CD4-positive, alpha-beta memory T cell (primary cell): ENCODE measurements at regions not wholly inside any gene's neighbourhood (a gene's known extent, or its start where the extent isn't known, plus 50 kb on each side); places are given as distances from the start of the nearest gene placed in this dataset.
"Not testable (repeated sequence)": the region's sequence is repeated elsewhere in the genome, so short reads cannot be mapped to it uniquely, and the experiment has no call there.

Experiments
- CTCF ChIA-PET: fragments of 350-600 bp; sonication (Branson Sonifier 250); formaldehyde crosslinking; loops from one replicate; lab custom pipeline; 2021; ENCODE audit warnings: inconsistent platforms; ENCODE audit not compliant: partially characterized antibody; lab: Charles Lee
- POLR2A ChIA-PET: fragments of 350-600 bp; sonication (Branson Sonifier 250); formaldehyde crosslinking; loops from one replicate; lab custom pipeline; 2021; ENCODE audit not compliant: partially characterized antibody; lab: Charles Lee
- DNase-seq, 5 donors: peaks; one replicate each; pipeline versions ENCODE4 v3.0.0 to v3.0.0-alpha.2; 2020 to 2022; ENCODE audit warnings: mixed read lengths in 1 of 5
- H3K27ac ChIP-seq: one replicate; pipeline ENCODE4 v1.7.0; 2013; ENCODE audit warnings: low read depth, low read length
- H3K27me3 ChIP-seq: 2 replicates; pipeline ENCODE4 v1.7.0; 2013; ENCODE audit warnings: mild to moderate bottlenecking, low read length, moderate library complexity; ENCODE audit not compliant: insufficient read depth
- H3K36me3 ChIP-seq: 2 replicates; pipeline ENCODE4 v1.7.0; 2013; ENCODE audit warnings: mild to moderate bottlenecking, low read length, moderate library complexity; ENCODE audit not compliant: insufficient read depth
- H3K4me1 ChIP-seq: 2 replicates; pipeline ENCODE4 v1.7.0; 2013; ENCODE audit warnings: mild to moderate bottlenecking, low read length, moderate library complexity; ENCODE audit not compliant: insufficient read depth
- H3K4me3 ChIP-seq, 2 donors: one replicate each; pipeline ENCODE4 v1.7.0; 2013; ENCODE audit warnings: low read length in 2 of 2, mild to moderate bottlenecking in 1 of 2
- H3K9me3 ChIP-seq, 2 donors: one replicate each; pipeline ENCODE4 v1.7.0; 2013; ENCODE audit warnings: low read length in 2 of 2, control low read depth in 1 of 2; ENCODE audit not compliant: control insufficient read depth in 1 of 2
- H3K27ac Mint-ChIP-seq, 7 donors: one replicate each; pipeline ENCODE4 v1.8.0; 2020 to 2021; ENCODE audit warnings: mixed read lengths in 7 of 7, mild to moderate bottlenecking in 6 of 7, inconsistent platforms in 3 of 7, moderate library complexity in 3 of 7
- H3K27me3 Mint-ChIP-seq, 2 donors: one replicate each; pipeline ENCODE4 v1.8.0; 2020 to 2021; ENCODE audit warnings: mixed read lengths in 2 of 2
- H3K36me3 Mint-ChIP-seq, 2 donors: one replicate each; pipeline ENCODE4 v1.8.0; 2020 to 2021; ENCODE audit warnings: mixed read lengths in 2 of 2, inconsistent platforms in 1 of 2, mild to moderate bottlenecking in 1 of 2
- H3K4me1 Mint-ChIP-seq, 4 donors: one replicate each; pipeline ENCODE4 v1.8.0; 2020 to 2021; ENCODE audit warnings: mixed read lengths in 4 of 4, mild to moderate bottlenecking in 1 of 4
- H3K4me3 Mint-ChIP-seq, 8 donors: one replicate each; pipeline ENCODE4 v1.8.0; 2020 to 2021; ENCODE audit warnings: mixed read lengths in 8 of 8, mild to moderate bottlenecking in 7 of 8, moderate library complexity in 6 of 8, inconsistent platforms in 3 of 8
- H3K9me3 Mint-ChIP-seq, 8 donors: one replicate each; pipeline ENCODE4 v1.8.0; 2020 to 2021; ENCODE audit warnings: mixed read lengths in 8 of 8, mild to moderate bottlenecking in 5 of 8, inconsistent platforms in 3 of 8, moderate library complexity in 1 of 8
- intact Hi-C: fragments of 100-400 bp; cut with micrococcal nuclease; formaldehyde crosslinking; loops from one replicate; pipeline ENCODE4 v1.15.1; 2023

GRCh38 chr6:27183060-27183832, 64.3 kb upstream of the PRSS16 start:
- no peak for DNase-seq
- intact Hi-C loops, result no loop called here
- Mint-ChIP-seq H3K27ac (no peak overlapping the region), H3K4me3 (no peak overlapping the region), H3K4me1 (peaks cover 1 to 17% (median 13%) of the 10 kb centered on the region in 4 donors), H3K36me3 (peaks cover 0 to 1% of the 10 kb centered on the region in 2 donors), H3K27me3 (peaks cover 0 to 2% of the 10 kb centered on the region in 2 donors), H3K9me3 (peaks cover 0 to 2% (median 0%) of the 10 kb centered on the region in 8 donors)
- POLR2A ChIA-PET, result interaction anchor here (1.2 to 2.1 kb wide), 2 partner anchors 641 to 707 kb away, joined by 3 to 5 read pairs; a partner anchor contains a TSS
- Histone ChIP-seq H3K27me3 (no peaks in the 10 kb centered on the region), H3K4me1 (peaks cover 4% of the 10 kb centered on the region), H3K27ac (no peak overlapping the region), H3K9me3 (no peaks in the 10 kb centered on the region), H3K36me3 (no peaks in the 10 kb centered on the region), H3K4me3 (no peak overlapping the region)
- CTCF ChIA-PET, result interaction anchor here (1.1 to 1.6 kb wide), 2 partner anchors 589 to 613 kb away, joined by 3 to 6 read pairs; no protein-coding TSS in a partner anchor

- Mint-ChIP-seq H3K4me1 (peaks cover 2 to 20% (median 15%) of the 10 kb centered on the region in 4 donors), H3K27me3 (no peaks in the 10 kb centered on the region), H3K9me3 (no peaks in the 10 kb centered on the region), H3K4me3 (peak overlapping the region; percentile 79 to 96 (median 93)), H3K36me3 (peaks cover 0 to 6% of the 10 kb centered on the region in 2 donors), H3K27ac (peak overlapping the region in 5 of 7 donors; percentile 49 to 86 (median 73))
- DNase-seq, result peak in 1 of 5 donors; percentile 7
- no peaks in the 10 kb centered on the region for H3K27me3 ChIP-seq
- H3K4me1 ChIP-seq, result peaks cover 9% of the 10 kb centered on the region
- intact Hi-C loops, result loop anchor here (1.0 to 2.0 kb wide), 9 partner anchors 10 to 1829 kb away; partner anchors contain the start of gene POM121L2
- peak overlapping the region; percentile 58 to 73 for H3K4me3 ChIP-seq
- ChIA-PET POLR2A (interaction anchor here (0.6 to 2.2 kb wide), 10 partner anchors 8 to 1221 kb away, joined by 3 to 18 read pairs (median 3); a partner anchor contains a TSS), CTCF (interaction anchor here (1.0 to 3.7 kb wide), 11 partner anchors 10 to 1168 kb away, joined by 3 to 26 read pairs (median 6); no protein-coding TSS in a partner anchor)
- H3K9me3 ChIP-seq, result no peaks in the 10 kb centered on the region
- no peaks in the 10 kb centered on the region for H3K36me3 ChIP-seq
- H3K27ac ChIP-seq, result peak overlapping the region; percentile 44
Measured at GRCh38 chr6:27187231-27188060, 60.1 kb upstream of the PRSS16 start.

- Mint-ChIP-seq H3K4me1 (peaks cover 2 to 20% (median 15%) of the 10 kb centered on the region in 4 donors), H3K27ac (peak overlapping the region; percentile 49 to 86 (median 73)), H3K27me3 (no peaks in the 10 kb centered on the region), H3K9me3 (no peaks in the 10 kb centered on the region), H3K36me3 (peaks cover 0 to 6% of the 10 kb centered on the region in 2 donors), H3K4me3 (peak overlapping the region; percentile 79 to 96 (median 93))
- peaks cover 9% of the 10 kb centered on the region for H3K4me1 ChIP-seq
- DNase-seq, result peak in 4 of 5 donors; percentile 17 to 44 (median 37)
- intact Hi-C loops, result loop anchor here (1.0 to 2.0 kb wide), 9 partner anchors 11 to 1828 kb away; partner anchors contain the start of gene POM121L2
- ChIA-PET POLR2A (interaction anchor here (0.7 to 2.2 kb wide), 12 partner anchors 9 to 903 kb away, joined by 3 to 18 read pairs (median 3); a partner anchor contains a TSS), CTCF (interaction anchor here (0.7 to 3.7 kb wide), 15 partner anchors 10 to 1167 kb away, joined by 3 to 26 read pairs (median 4); no protein-coding TSS in a partner anchor)
- H3K27me3 ChIP-seq, result no peaks in the 10 kb centered on the region
- no peaks in the 10 kb centered on the region for H3K9me3 ChIP-seq
- peak overlapping the region; percentile 58 to 73 for H3K4me3 ChIP-seq
- H3K27ac ChIP-seq, result peak overlapping the region; percentile 44
- H3K36me3 ChIP-seq, result no peaks in the 10 kb centered on the region
Measured at GRCh38 chr6:27188061-27188884, 59.2 kb upstream of the PRSS16 start.

GRCh38 chr6:27188885-27189418, 58.5 kb upstream of the PRSS16 start:
- peak overlapping the region; percentile 49 to 86 (median 73) for H3K27ac Mint-ChIP-seq
- ChIA-PET POLR2A (interaction anchor here (1.0 to 2.2 kb wide), 5 partner anchors 11 to 706 kb away, joined by 3 to 18 read pairs (median 3); a partner anchor contains a TSS), CTCF (interaction anchor here (0.7 to 3.7 kb wide), 9 partner anchors 12 to 706 kb away, joined by 3 to 26 read pairs (median 9); no protein-coding TSS in a partner anchor)
- peak; percentile 55 to 69 (median 67) for DNase-seq
- H3K4me3 Mint-ChIP-seq, result peak overlapping the region; percentile 79 to 96 (median 93)
- H3K4me1 Mint-ChIP-seq, result peaks cover 2 to 20% (median 15%) of the 10 kb centered on the region in 4 donors
- H3K36me3 Mint-ChIP-seq, result peaks cover 0 to 6% of the 10 kb centered on the region in 2 donors
- peak overlapping the region; percentile 58 to 73 for H3K4me3 ChIP-seq
- peak overlapping the region; percentile 44 for H3K27ac ChIP-seq
- no peaks in the 10 kb centered on the region for H3K27me3 ChIP-seq
- no peaks in the 10 kb centered on the region for H3K9me3 Mint-ChIP-seq
- intact Hi-C loops, result loop anchor here (1.0 to 2.0 kb wide), 11 partner anchors 12 to 1827 kb away; partner anchors contain the start of gene POM121L2
- H3K27me3 Mint-ChIP-seq, result no peaks in the 10 kb centered on the region
- H3K4me1 ChIP-seq, result peaks cover 9% of the 10 kb centered on the region
- H3K9me3 ChIP-seq, result no peaks in the 10 kb centered on the region
- no peaks in the 10 kb centered on the region for H3K36me3 ChIP-seq

GRCh38 chr6:27190126-27190525, 57.4 kb upstream of the PRSS16 start:
- H3K27me3 Mint-ChIP-seq, result no peaks in the 10 kb centered on the region
- CTCF ChIA-PET, result interaction anchor here (0.8 to 1.1 kb wide), 4 partner anchors 328 to 605 kb away, joined by 3 to 5 read pairs (median 3); no protein-coding TSS in a partner anchor
- peaks cover 2 to 20% (median 15%) of the 10 kb centered on the region in 4 donors for H3K4me1 Mint-ChIP-seq
- POLR2A ChIA-PET, result no interaction called here
- Histone ChIP-seq H3K27me3 (no peaks in the 10 kb centered on the region), H3K4me3 (no peak overlapping the region), H3K9me3 (no peaks in the 10 kb centered on the region), H3K4me1 (peaks cover 9% of the 10 kb centered on the region), H3K36me3 (no peaks in the 10 kb centered on the region), H3K27ac (no peak overlapping the region)
- H3K27ac Mint-ChIP-seq, result no peak overlapping the region
- intact Hi-C loops, result no loop called here
- no peaks in the 10 kb centered on the region for H3K9me3 Mint-ChIP-seq
- H3K36me3 Mint-ChIP-seq, result peaks cover 0 to 6% of the 10 kb centered on the region in 2 donors
- no peak overlapping the region for H3K4me3 Mint-ChIP-seq
- DNase-seq, result no peak

- H3K4me3 ChIP-seq, H3K27ac Mint-ChIP-seq, DNase-seq, intact Hi-C loops, H3K36me3 Mint-ChIP-seq, H3K9me3 ChIP-seq, H3K27me3 Mint-ChIP-seq, H3K27me3 ChIP-seq, H3K9me3 Mint-ChIP-seq, H3K4me1 Mint-ChIP-seq, H3K4me1 ChIP-seq, CTCF ChIA-PET, POLR2A ChIA-PET, H3K36me3 ChIP-seq, H3K27ac ChIP-seq, H3K4me3 Mint-ChIP-seq: not testable (repeated sequence)
Measured at GRCh38 chr6:27194453-27194852, 53.0 kb upstream of the PRSS16 start.
